Esophagus squamous epithelium (tissue), 5 donors: ENCODE measurements at regions not wholly inside any gene's neighbourhood (a gene's known extent, or its start where the extent isn't known, plus 50 kb on each side); places are given as distances from the start of the nearest gene placed in this dataset.

Experiments used
- DNase-seq: peaks from one replicate; lab custom pipeline; 2025; lab: John Stamatoyannopoulos, UW
- H3K27ac ChIP-seq, 4 donors: fragments of 200-600 bp; sonication (generic); one replicate each; pipeline ENCODE4 v1.5.1; 2016 to 2019; ENCODE audit warnings: mild to moderate bottlenecking in 1 of 4
- H3K27me3 ChIP-seq, 4 donors: fragments of 200-600 bp; sonication (generic); 1 replicate in 3 of 4; 2 replicates in 1 of 4; pipeline versions ENCODE4 v1.5.1 to v1.6.0; 2017 to 2021; ENCODE audit warnings: antibody characterized with exemption in 1 of 4
- H3K36me3 ChIP-seq, 3 donors: fragments of 200-600 bp; sonication (generic); one replicate each; pipeline ENCODE4 v1.5.1; 2016 to 2019
- H3K4me1 ChIP-seq, 3 donors: fragments of 200-600 bp; sonication (generic); one replicate each; pipeline ENCODE4 v1.5.1; 2017 to 2019
- H3K4me3 ChIP-seq, 4 donors: fragments of 200-600 bp; sonication (generic); 1 replicate in 3 of 4; 2 replicates in 1 of 4; pipeline ENCODE4 v1.5.1; 2016 to 2019; ENCODE audit warnings: mild to moderate bottlenecking in 2 of 4, moderate library complexity in 1 of 4
- H3K9me3 ChIP-seq, 3 donors: fragments of 200-600 bp; sonication (generic); one replicate each; pipeline ENCODE4 v1.5.1; 2016 to 2019
- POLR2A ChIP-seq, 4 donors: fragments of 450-650 bp; IDR thresholded peaks; one replicate each; pipeline ENCODE4 v1.6.1; 2017; ENCODE audit warnings: antibody characterized with exemption in 4 of 4, mild to moderate bottlenecking in 4 of 4, moderate library complexity in 3 of 4
- WGBS, 2 donors: methylation state at CpG; one replicate each; pipeline ENCODE4 v1.1.5; 2018; 5-methylcytosine and 5-hydroxymethylcytosine counted together
- intact Hi-C: fragments of 100-400 bp; cut with DNase I; formaldehyde crosslinking; loops from one replicate; pipeline ENCODE4 v1.15.0; 2022
- TF ChIP-seq, protein P1 (sequence below), 6 experiments: fragments of 450-650 bp in 4 of 6; fragments of 200-600 bp in 2 of 6; sonication (generic) in 2 of 6; IDR thresholded peaks; one replicate each; pipeline ENCODE4 v1.5.1; 2016 to 2019; ENCODE audit warnings: antibody characterized with exemption in 6 of 6, mild to moderate bottlenecking in 4 of 6, moderate library complexity in 4 of 6
- donor health status: DM: yes; HTN: yes; CAD: no.

DNA sequence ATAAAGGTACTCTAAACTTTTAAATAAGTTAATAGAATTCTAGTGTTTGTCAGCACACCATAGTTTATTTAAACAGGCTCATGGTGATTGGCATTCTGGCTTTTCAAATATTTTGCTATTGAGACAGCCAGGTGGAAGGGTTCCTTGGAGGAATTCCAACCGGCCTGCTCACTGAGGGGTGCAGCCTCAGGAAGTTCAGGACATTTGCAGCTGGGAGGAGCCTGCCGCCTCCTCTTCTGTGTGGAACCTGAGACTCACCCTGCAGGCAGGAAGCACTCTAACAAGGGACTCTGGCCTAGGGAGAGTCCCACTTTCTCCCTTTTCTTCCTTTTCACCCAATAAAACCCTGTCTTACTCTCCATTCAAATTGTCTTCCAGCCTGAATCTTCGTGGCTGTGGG, 1328.0 kb downstream of the FSTL5 start:
- DNase-seq = no peak
- Histone ChIP-seq H3K27ac (no peak overlapping the region), H3K4me1 (no peaks in the 10 kb centered on the region), H3K4me3 (no peak overlapping the region), H3K36me3 (no peaks in the 10 kb centered on the region), H3K27me3 (no peaks in the 10 kb centered on the region), H3K9me3 (no peaks in the 10 kb centered on the region)
- intact Hi-C loops = no loop called here
- 27 to 32% methylated on average over 3 of the region's 3 CpGs for WGBS, 2 donors
- TF ChIP-seq, protein P1, sequence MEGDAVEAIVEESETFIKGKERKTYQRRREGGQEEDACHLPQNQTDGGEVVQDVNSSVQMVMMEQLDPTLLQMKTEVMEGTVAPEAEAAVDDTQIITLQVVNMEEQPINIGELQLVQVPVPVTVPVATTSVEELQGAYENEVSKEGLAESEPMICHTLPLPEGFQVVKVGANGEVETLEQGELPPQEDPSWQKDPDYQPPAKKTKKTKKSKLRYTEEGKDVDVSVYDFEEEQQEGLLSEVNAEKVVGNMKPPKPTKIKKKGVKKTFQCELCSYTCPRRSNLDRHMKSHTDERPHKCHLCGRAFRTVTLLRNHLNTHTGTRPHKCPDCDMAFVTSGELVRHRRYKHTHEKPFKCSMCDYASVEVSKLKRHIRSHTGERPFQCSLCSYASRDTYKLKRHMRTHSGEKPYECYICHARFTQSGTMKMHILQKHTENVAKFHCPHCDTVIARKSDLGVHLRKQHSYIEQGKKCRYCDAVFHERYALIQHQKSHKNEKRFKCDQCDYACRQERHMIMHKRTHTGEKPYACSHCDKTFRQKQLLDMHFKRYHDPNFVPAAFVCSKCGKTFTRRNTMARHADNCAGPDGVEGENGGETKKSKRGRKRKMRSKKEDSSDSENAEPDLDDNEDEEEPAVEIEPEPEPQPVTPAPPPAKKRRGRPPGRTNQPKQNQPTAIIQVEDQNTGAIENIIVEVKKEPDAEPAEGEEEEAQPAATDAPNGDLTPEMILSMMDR (IDR thresholded peaks at IDR 0.05) = no peak
- no peak for TF ChIP-seq POLR2A (IDR thresholded peaks at IDR 0.05)

DNA sequence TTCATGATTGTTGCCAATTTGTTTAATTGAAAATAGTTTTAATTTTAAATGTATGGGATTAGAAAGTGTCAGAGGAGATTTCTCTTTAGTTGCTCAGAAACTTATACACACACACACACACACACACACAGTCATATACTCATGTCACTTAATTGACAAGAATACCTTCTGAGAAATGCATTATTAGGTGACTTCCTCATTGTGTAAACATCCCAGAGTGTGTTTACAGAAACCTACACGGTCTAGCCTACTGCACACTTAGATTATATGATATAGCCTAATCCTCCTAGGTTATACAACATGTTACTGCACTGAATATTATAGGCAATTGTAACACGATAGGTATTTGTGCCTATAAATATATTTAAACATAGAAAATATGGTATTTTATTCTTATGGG, 1327.4 kb downstream of the FSTL5 start:
- H3K9me3 ChIP-seq = no peaks in the 10 kb centered on the region
- no peaks in the 10 kb centered on the region for H3K4me1 ChIP-seq
- no peak for TF ChIP-seq POLR2A (IDR thresholded peaks at IDR 0.05)
- TF ChIP-seq, protein P1 (IDR thresholded peaks at IDR 0.05) = no peak
- 35 to 36% methylated on average over 2 of the region's 2 CpGs for WGBS, 2 donors
- intact Hi-C loops = no loop called here
- no peak overlapping the region for H3K27ac ChIP-seq
- H3K4me3 ChIP-seq = no peak overlapping the region
- no peak for DNase-seq
- H3K36me3 ChIP-seq = no peaks in the 10 kb centered on the region
- no peaks in the 10 kb centered on the region for H3K27me3 ChIP-seq

DNA sequence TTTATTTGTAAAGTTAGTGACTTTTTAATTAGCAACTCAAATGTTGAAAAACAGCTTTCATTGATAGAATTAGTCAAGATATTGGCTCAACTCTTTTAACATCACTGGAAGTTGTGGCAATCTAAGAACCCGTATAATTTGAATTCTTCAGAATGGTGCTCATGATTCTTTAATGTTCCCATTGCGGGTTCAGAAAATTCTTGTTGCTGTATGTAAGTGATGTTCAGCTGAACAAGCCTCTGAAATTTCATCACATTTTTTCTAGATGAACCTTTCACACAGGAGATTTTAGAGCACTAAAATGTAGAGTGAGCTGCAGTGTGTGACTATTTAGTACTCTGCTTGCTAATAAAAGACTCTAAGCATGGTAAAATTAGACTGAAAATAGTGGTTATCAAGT, 1317.7 kb downstream of the FSTL5 start:
- TF ChIP-seq, protein P1 (IDR thresholded peaks at IDR 0.05) = no peak
- no peak for TF ChIP-seq POLR2A (IDR thresholded peaks at IDR 0.05)
- Histone ChIP-seq H3K4me1 (no peaks in the 10 kb centered on the region), H3K27ac (no peak overlapping the region), H3K4me3 (no peak overlapping the region), H3K27me3 (no peaks in the 10 kb centered on the region), H3K36me3 (no peaks in the 10 kb centered on the region), H3K9me3 (peaks cover 0 to 6% (median 0%) of the 10 kb centered on the region in 3 donors)
- WGBS, 2 donors = 80 to 87% methylated on average over 2 of the region's 2 CpGs
- intact Hi-C loops = no loop called here
- DNase-seq = no peak

DNA sequence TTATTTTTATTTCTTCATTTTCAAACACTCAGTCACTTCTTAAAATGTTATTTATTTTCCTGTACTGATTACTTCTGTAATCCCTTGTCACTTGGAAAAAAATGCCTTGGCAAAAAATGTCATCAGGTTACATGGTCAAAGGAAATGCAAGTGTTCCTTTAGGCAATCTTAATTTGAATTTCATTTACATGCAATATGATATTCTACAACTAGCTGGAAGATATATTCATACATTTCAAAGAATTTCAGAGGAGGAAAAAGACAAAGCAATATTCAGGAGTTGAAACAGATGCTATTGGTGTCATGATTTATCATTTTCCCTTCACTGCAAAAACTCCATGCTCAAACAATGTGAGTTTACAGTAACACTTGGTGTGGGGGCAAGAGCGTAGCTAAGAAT, 1316.6 kb downstream of the FSTL5 start:
- no peak overlapping the region for H3K4me3 ChIP-seq
- no peaks in the 10 kb centered on the region for H3K36me3 ChIP-seq
- no peak overlapping the region for H3K27ac ChIP-seq
- WGBS, 2 donors = 55 to 77% methylated on average over 1 of the region's 1 CpG
- intact Hi-C loops = no loop called here
- no peak for DNase-seq
- H3K27me3 ChIP-seq = no peaks in the 10 kb centered on the region
- no peak for TF ChIP-seq POLR2A (IDR thresholded peaks at IDR 0.05)
- TF ChIP-seq, protein P1 (IDR thresholded peaks at IDR 0.05) = no peak
- no peaks in the 10 kb centered on the region for H3K4me1 ChIP-seq
- H3K9me3 ChIP-seq = peaks cover 0 to 6% (median 0%) of the 10 kb centered on the region in 3 donors

DNA sequence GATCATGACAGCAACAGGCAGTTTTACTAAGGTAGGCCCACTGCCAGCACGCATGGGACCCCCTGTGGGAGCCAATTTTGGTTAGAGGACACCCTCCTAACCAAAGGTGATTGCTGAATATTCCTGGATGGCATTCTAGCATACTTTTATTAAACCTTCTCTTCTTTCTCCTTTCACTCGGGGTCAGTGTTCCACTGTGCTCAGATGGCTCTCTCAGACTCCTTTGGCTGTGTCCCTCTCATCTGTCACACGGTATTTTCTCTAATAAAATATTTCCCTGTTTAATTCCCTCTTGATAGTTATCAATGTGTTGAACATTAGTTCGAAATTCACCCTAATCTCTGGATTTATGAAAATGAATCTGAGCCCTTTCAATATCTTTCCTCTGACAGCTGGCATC, 1315.3 kb downstream of the FSTL5 start:
- Histone ChIP-seq H3K4me1 (no peaks in the 10 kb centered on the region), H3K36me3 (no peaks in the 10 kb centered on the region), H3K4me3 (no peak overlapping the region), H3K27me3 (no peaks in the 10 kb centered on the region), H3K27ac (no peak overlapping the region), H3K9me3 (peaks cover 0 to 6% (median 0%) of the 10 kb centered on the region in 3 donors)
- 37 to 44% methylated on average over 4 of the region's 4 CpGs for WGBS, 2 donors
- intact Hi-C loops = no loop called here
- no peak for TF ChIP-seq POLR2A (IDR thresholded peaks at IDR 0.05)
- TF ChIP-seq, protein P1 (IDR thresholded peaks at IDR 0.05) = no peak
- no peak for DNase-seq
